HCT116 (cell line): ENCODE measurements at regions not wholly inside any gene's neighbourhood (a gene's known extent, or its start where the extent isn't known, plus 50 kb on each side); places are given as distances from the start of the nearest gene placed in this dataset.

ENCODE experiments used
- ATAC-seq: fragments of 200-7000 bp; cut with Tn5 transposase; 2 replicates; pipeline ENCODE4 v1.9.1; 2020; ENCODE audit warnings: mild to moderate bottlenecking, moderate library complexity
- BruUV-seq: library from RNA; stranded (reverse); fragments of 400-500 nt; replicated peaks from 2 replicates; lab custom pipeline; 2021; lab: Mats Ljungman, UMichigan
- CTCF ChIA-PET: fragments of 300-600 bp; sonication (Branson Sonifier 250); formaldehyde crosslinking; loops from one replicate; lab custom pipeline; 2021; ENCODE audit warnings: antibody characterized with exemption; lab: Charles Lee
- POLR2A ChIA-PET: fragments of 300-600, 350-600 bp; sonication (Branson Sonifier 250); formaldehyde crosslinking; loops from one replicate; lab custom pipeline; 2021; ENCODE audit warnings: antibody characterized with exemption; lab: Charles Lee
- RAD21 ChIA-PET, 2 experiments: fragments of 300-600 bp; sonication (Branson Sonifier 250); formaldehyde crosslinking; loops; one replicate each; lab custom pipeline; 2023; ENCODE audit warnings: low total read pairs in 2 of 2; ENCODE audit not compliant: uncharacterized antibody in 2 of 2, unreplicated experiment in 2 of 2, low non-redundant PET in 1 of 2; lab: Charles Lee
- DNase-seq: peaks from one replicate; pipeline ENCODE4 v3.0.0-alpha.2; 2010; ENCODE audit warnings: low read depth, low spot score
- H2AFZ ChIP-seq: fragments of 200-600 bp; shearing (Covaris generic), sonication (generic); 2 replicates; pipeline ENCODE4 v1.6.1; 2017; ENCODE audit warnings: low read depth, mixed run types, mixed read lengths, antibody characterized with exemption, low read length; ENCODE audit not compliant: poor library complexity, severe bottlenecking
- H3K27ac ChIP-seq: 2 replicates; pipeline ENCODE4 v1.5.1; 2012; ENCODE audit warnings: low read depth, low read length
- H3K27me3 ChIP-seq: fragments of 200-600 bp; sonication (generic); 2 replicates; pipeline ENCODE4 v1.6.1; 2016; ENCODE audit warnings: mixed run types, low read length, mixed read lengths; ENCODE audit not compliant: insufficient read depth
- H3K36me3 ChIP-seq, 2 experiments: fragments of 200-500 bp in 1 of 2; fragments of 200-600 bp in 1 of 2; sonication (Bioruptor generic) in 1 of 2; sonication (generic) in 1 of 2; 2 replicates each; pipeline versions ENCODE4 v1.5.1 to v1.6.1; 2014 to 2016; ENCODE audit warnings: low read length in 2 of 2, inconsistent platforms in 1 of 2, mixed read lengths in 1 of 2, mixed run types in 1 of 2; ENCODE audit not compliant: insufficient read depth in 2 of 2, control insufficient read depth in 1 of 2
- H3K4me1 ChIP-seq, 2 experiments: fragments of 200-600 bp in 1 of 2; sonication (generic) in 1 of 2; 2 replicates each; pipeline versions ENCODE4 v1.5.1 to v1.6.1; 2012 to 2017; ENCODE audit warnings: low read length in 2 of 2, inconsistent platforms in 1 of 2, mild to moderate bottlenecking in 1 of 2, mixed read lengths in 1 of 2, mixed run types in 1 of 2, moderate library complexity in 1 of 2; ENCODE audit not compliant: insufficient read depth in 2 of 2, control insufficient read depth in 1 of 2
- H3K4me2 ChIP-seq: fragments of 200-600 bp; sonication (generic); 2 replicates; pipeline ENCODE4 v1.6.1; 2017; ENCODE audit warnings: mixed run types, low read length, mixed read lengths
- H3K4me3 ChIP-seq, 2 experiments: fragments of 200-600 bp in 1 of 2; sonication (generic) in 1 of 2; replicated peaks in 1 of 2; 2 replicates each; pipeline ENCODE4 v1.5.1; 2011 to 2016; ENCODE audit warnings: low read length in 2 of 2, control low read depth in 1 of 2, low read depth in 1 of 2, mild to moderate bottlenecking in 1 of 2, mixed read lengths in 1 of 2, mixed run types in 1 of 2
- H3K79me2 ChIP-seq: fragments of 200-600 bp; sonication (generic); 2 replicates; pipeline ENCODE4 v1.6.1; 2017; ENCODE audit warnings: mild to moderate bottlenecking, mixed run types, low read length, moderate library complexity, mixed read lengths; ENCODE audit not compliant: insufficient read depth
- H3K9ac ChIP-seq: fragments of 200-600 bp; sonication (generic); 2 replicates; pipeline ENCODE4 v1.6.1; 2016; ENCODE audit warnings: low read length, mixed read lengths
- H3K9me2 ChIP-seq: fragments of 200-600 bp; sonication (generic), shearing (Covaris generic); 2 replicates; pipeline ENCODE4 v1.6.1; 2017; ENCODE audit warnings: mixed run types, mild to moderate bottlenecking, moderate library complexity; ENCODE audit not compliant: insufficient read depth
- H3K9me3 ChIP-seq, 2 experiments: fragments of 200-500 bp in 1 of 2; fragments of 200-600 bp in 1 of 2; sonication (Bioruptor generic) in 1 of 2; sonication (generic) in 1 of 2; 2 replicates each; pipeline ENCODE4 v1.6.1; 2014 to 2017; ENCODE audit warnings: low read length in 2 of 2, mixed read lengths in 2 of 2, inconsistent platforms in 1 of 2, low read depth in 1 of 2, mild to moderate bottlenecking in 1 of 2, mixed run types in 1 of 2, moderate library complexity in 1 of 2; ENCODE audit not compliant: control insufficient read depth in 1 of 2, insufficient read depth in 1 of 2
- H4K20me1 ChIP-seq: fragments of 200-600 bp; sonication (generic), shearing (Covaris generic); 2 replicates; pipeline ENCODE4 v1.6.1; 2017; ENCODE audit warnings: mixed run types, mild to moderate bottlenecking, moderate library complexity; ENCODE audit not compliant: insufficient read depth
- ATF3 ChIP-seq: IDR thresholded peaks from 2 replicates; pipeline ENCODE4 v1.6.1; 2012
- CTCF ChIP-seq, 3 experiments: fragments of 200-600 bp in 1 of 3; sonication (generic) in 1 of 3; IDR thresholded peaks in 2 of 3; conservative IDR thresholded peaks in 1 of 3; 2 replicates each; pipeline ENCODE4 v1.5.1; 2012 to 2017; ENCODE audit warnings: low read depth in 2 of 3, low read length in 2 of 3, antibody characterized with exemption in 1 of 3, borderline replicate concordance in 1 of 3, control low read depth in 1 of 3, mild to moderate bottlenecking in 1 of 3, mixed read lengths in 1 of 3, mixed run types in 1 of 3, moderate library complexity in 1 of 3; ENCODE audit not compliant: insufficient read depth in 1 of 3
- ELF1 ChIP-seq: IDR thresholded peaks from 2 replicates; pipeline ENCODE4 v1.6.1; 2012; ENCODE audit warnings: low read depth, borderline replicate concordance
- JUND ChIP-seq: IDR thresholded peaks from 2 replicates; pipeline ENCODE4 v1.6.1; 2012
- MAX ChIP-seq: IDR thresholded peaks from 2 replicates; pipeline ENCODE4 v1.6.1; 2012
- SIN3A ChIP-seq: IDR thresholded peaks from 2 replicates; pipeline ENCODE4 v1.6.1; 2012; ENCODE audit warnings: low read depth
- SP1 ChIP-seq: IDR thresholded peaks from 2 replicates; pipeline ENCODE4 v1.6.1; 2012; ENCODE audit warnings: low read depth
- TCF7L2 ChIP-seq: IDR thresholded peaks from 2 replicates; pipeline ENCODE4 v1.7.0; 2011; ENCODE audit warnings: borderline replicate concordance, inconsistent platforms; ENCODE audit not compliant: insufficient read depth, insufficient read length; ENCODE audit errors: extremely low read depth
- YY1 ChIP-seq: IDR thresholded peaks from 2 replicates; pipeline ENCODE4 v1.6.1; 2011; ENCODE audit warnings: low read length, low read depth, moderate library complexity, mild to moderate bottlenecking; ENCODE audit not compliant: insufficient replicate concordance; ENCODE audit errors: extremely low read depth
- ZFX ChIP-seq: fragments of 450-650 bp; IDR thresholded peaks from 2 replicates; pipeline ENCODE4 v1.6.1; 2017
- intact Hi-C: fragments of 100-400 bp; cut with micrococcal nuclease; formaldehyde crosslinking; loops from 2 replicates; pipeline ENCODE4 v1.10.0; 2022

DNA sequence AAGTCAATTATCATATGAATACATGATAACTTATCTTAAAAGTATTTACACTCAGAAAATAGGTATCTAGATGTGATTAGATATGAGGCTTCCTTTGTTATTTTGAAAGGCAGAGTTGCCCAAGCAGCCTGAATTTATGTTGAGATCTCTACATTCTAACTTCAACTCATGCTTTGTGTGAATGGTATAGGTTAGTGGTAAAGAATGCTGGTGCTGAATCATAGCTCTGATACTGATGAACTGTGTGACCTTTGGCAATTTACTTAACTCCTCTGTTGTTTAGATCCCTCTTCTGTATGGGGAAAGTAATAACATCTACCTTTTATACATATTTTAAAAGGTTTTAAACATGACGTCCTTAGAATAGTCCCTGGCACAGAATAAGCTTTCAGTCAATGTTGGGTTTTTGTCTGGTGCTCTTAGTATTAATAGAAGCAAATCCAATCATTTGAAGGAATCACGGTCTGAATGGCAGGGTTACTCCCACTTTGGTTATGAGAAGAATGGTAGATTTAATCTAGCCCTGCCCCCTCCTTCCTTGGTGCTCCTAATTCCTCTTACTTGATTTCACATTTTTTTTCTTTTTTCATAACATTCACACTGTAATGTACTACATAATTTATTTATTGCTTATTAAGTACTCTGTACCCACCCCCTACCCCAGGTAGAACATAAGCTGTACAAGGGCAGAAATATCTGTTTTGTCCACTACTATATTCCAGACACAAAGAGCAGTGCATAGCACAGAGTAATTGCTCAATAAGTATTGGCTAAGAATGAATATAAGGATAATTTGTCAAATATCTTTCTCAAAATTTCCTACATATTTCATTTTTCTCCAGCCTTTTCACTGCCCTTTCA lies 203.3 kb upstream of the KRR1 start (continued):
- no peak for TF ChIP-seq CTCF (IDR thresholded peaks at IDR 0.05 in 2 of 3, conservative IDR thresholded peaks at IDR 0.05 in 1 of 3; ENCODE audit: borderline replicate concordance in 1 of 3, insufficient read depth in 1 of 3, low read depth in 2 of 3, low read length in 2 of 3)
- TF ChIP-seq MAX: no peak

DNA sequence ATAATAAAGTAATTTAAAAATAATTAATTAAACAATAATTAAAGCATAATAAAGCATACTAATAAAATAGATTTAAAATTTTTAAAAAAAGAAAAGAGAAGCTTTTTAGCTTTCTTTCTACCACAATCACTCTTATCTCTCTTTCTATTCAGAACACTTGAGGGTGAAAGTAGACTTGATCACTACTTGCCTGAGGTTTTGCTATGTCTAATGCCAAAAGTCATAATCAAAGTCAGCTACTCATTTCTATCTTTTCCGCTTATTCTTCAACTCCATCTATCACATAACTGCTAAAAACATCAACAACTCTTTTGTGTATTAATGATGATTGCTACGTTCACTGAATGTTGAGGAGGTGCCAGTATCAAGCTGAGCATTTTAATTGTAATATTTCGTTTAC lies 202.0 kb upstream of the KRR1 start:
- POLR2A ChIA-PET: interaction anchor here (1.0 to 11.0 kb wide), 11 partner anchors 8 to 74 kb away, joined by 3 to 89 read pairs (median 6); no protein-coding TSS in a partner anchor
- peaks cover 11% of the 10 kb centered on the region; the same call in 1 of the 2 replicates for H3K79me2 ChIP-seq
- H2AFZ ChIP-seq: no peak overlapping the region
- TF ChIP-seq ELF1 (no peak), SP1 (no peak), YY1 (no peak), ATF3 (no peak), ZFX (no peak), SIN3A (0 out of 2 replicates have a peak, but pooled peaks have one; percentile 4), JUND (no peak), TCF7L2 (no peak)
- H3K4me1 ChIP-seq: peaks cover 84 to 94% of the 10 kb centered on the region in 2 experiments
- RAD21 ChIA-PET: interaction anchor here (0.7 to 1.1 kb wide), 2 partner anchors 11 to 75 kb away, joined by 3 to 4 read pairs; no protein-coding TSS in a partner anchor
- intact Hi-C loops: loop anchor here (5.0 kb wide), 1 partner anchor 739 kb away; no protein-coding TSS in a partner anchor
- BruUV-seq: no TSS peak
- H3K27ac ChIP-seq: peak overlapping the region; percentile 100
- no peaks in the 10 kb centered on the region for H3K9me3 ChIP-seq
- no peak overlapping the region for H3K4me3 ChIP-seq
- no peaks in the 10 kb centered on the region for H3K36me3 ChIP-seq
- H3K4me2 ChIP-seq: peak overlapping the region; percentile 42
- no peaks in the 10 kb centered on the region for H4K20me1 ChIP-seq
- peak overlapping the region; percentile 60 for H3K9ac ChIP-seq
- ATAC-seq: no peak
- H3K27me3 ChIP-seq: no peaks in the 10 kb centered on the region
- H3K9me2 ChIP-seq: no peaks in the 10 kb centered on the region
- DNase-seq: no peak
- CTCF ChIA-PET: interaction anchor here (0.7 kb wide), 1 partner anchor 189 kb away, joined by 3 read pairs; no protein-coding TSS in a partner anchor
